ENCODE measurements at regions not wholly inside any gene's neighbourhood (a gene's known extent, or its start where the extent isn't known, plus 50 kb on each side); places are given as distances from the start of the nearest gene placed in this dataset.

GRCh38 chr7:41007811-41008210, 695.1 kb downstream of the INHBA start:
- no peak overlapping the region for H3K27ac ChIP-seq
- no peak for TF ChIP-seq CTCF (IDR thresholded peaks at IDR 0.05; ENCODE audit: low read depth, low read length)

GRCh38 chr7:41007351-41007751, 695.5 kb downstream of the INHBA start:
- no peaks in the 10 kb centered on the region for H3K27me3 ChIP-seq
- H3K4me1 ChIP-seq (ENCODE audit: low read depth), result no peaks in the 10 kb centered on the region
- H3K36me3 ChIP-seq, result no peaks in the 10 kb centered on the region
- no peak for TF ChIP-seq CTCF (IDR thresholded peaks at IDR 0.05; ENCODE audit: low read depth, low read length)
- DNase-seq (ENCODE audit: low read depth in 1 of 2, low spot score in 1 of 2), result peak in 1 of 2 donors; percentile 23
- no peaks in the 10 kb centered on the region for H3K9me3 ChIP-seq (ENCODE audit: low read depth)
- no peak overlapping the region for H3K4me3 ChIP-seq
- H3K27ac ChIP-seq, result no peak overlapping the region

More at GRCh38 chr7:41007811-41008210, 695.1 kb downstream of the INHBA start:
- Histone ChIP-seq H3K4me1 (ENCODE audit: low read depth) (no peaks in the 10 kb centered on the region), H3K36me3 (no peaks in the 10 kb centered on the region), H3K4me3 (no peak overlapping the region), H3K27me3 (no peaks in the 10 kb centered on the region), H3K9me3 (ENCODE audit: low read depth) (no peaks in the 10 kb centered on the region)
- no peak for DNase-seq (ENCODE audit: low read depth in 1 of 2, low spot score in 1 of 2)

GRCh38 chr7:41006306-41006995, 696.4 kb downstream of the INHBA start:
- Histone ChIP-seq H3K4me1 (ENCODE audit: low read depth) (no peaks in the 10 kb centered on the region), H3K4me3 (no peak overlapping the region), H3K27ac (no peak overlapping the region), H3K36me3 (no peaks in the 10 kb centered on the region), H3K27me3 (no peaks in the 10 kb centered on the region), H3K9me3 (ENCODE audit: low read depth) (no peaks in the 10 kb centered on the region)
- DNase-seq (ENCODE audit: low read depth in 1 of 2, low spot score in 1 of 2), result peak in 1 of 2 donors; percentile 40
- TF ChIP-seq CTCF (IDR thresholded peaks at IDR 0.05; ENCODE audit: low read depth, low read length), result no peak

GRCh38 chr7:41005374-41005901, 697.5 kb downstream of the INHBA start:
- Histone ChIP-seq H3K4me1 (ENCODE audit: low read depth) (no peaks in the 10 kb centered on the region), H3K4me3 (no peak overlapping the region), H3K9me3 (ENCODE audit: low read depth) (no peaks in the 10 kb centered on the region), H3K27me3 (no peaks in the 10 kb centered on the region), H3K27ac (no peak overlapping the region), H3K36me3 (no peaks in the 10 kb centered on the region)
- peak in 1 of 2 donors; percentile 81 for DNase-seq (ENCODE audit: low read depth in 1 of 2, low spot score in 1 of 2)
- TF ChIP-seq CTCF (IDR thresholded peaks at IDR 0.05; ENCODE audit: low read depth, low read length), result no peak

- Histone ChIP-seq H3K4me1 (ENCODE audit: low read depth) (no peaks in the 10 kb centered on the region), H3K27ac (no peak overlapping the region), H3K9me3 (ENCODE audit: low read depth) (no peaks in the 10 kb centered on the region), H3K27me3 (no peaks in the 10 kb centered on the region), H3K36me3 (no peaks in the 10 kb centered on the region), H3K4me3 (no peak overlapping the region)
- DNase-seq (ENCODE audit: low read depth in 1 of 2, low spot score in 1 of 2), result no peak
- no peak for TF ChIP-seq CTCF (IDR thresholded peaks at IDR 0.05; ENCODE audit: low read depth, low read length)
Observed at GRCh38 chr7:41003977-41004376, 698.9 kb downstream of the INHBA start.
